HCT116 (cell line): ENCODE measurements at regions not wholly inside any gene's neighbourhood (a gene's known extent, or its start where the extent isn't known, plus 50 kb on each side); places are given as distances from the start of the nearest gene placed in this dataset.

Experiments
- ATAC-seq: fragments of 200-7000 bp; cut with Tn5 transposase; 2 replicates; pipeline ENCODE4 v1.9.1; 2020; ENCODE audit warnings: mild to moderate bottlenecking, moderate library complexity
- BruUV-seq: library from RNA; stranded (reverse); fragments of 400-500 nt; replicated peaks from 2 replicates; lab custom pipeline; 2021; lab: Mats Ljungman, UMichigan
- CTCF ChIA-PET: fragments of 300-600 bp; sonication (Branson Sonifier 250); formaldehyde crosslinking; loops from one replicate; lab custom pipeline; 2021; ENCODE audit warnings: antibody characterized with exemption; lab: Charles Lee
- POLR2A ChIA-PET: fragments of 300-600, 350-600 bp; sonication (Branson Sonifier 250); formaldehyde crosslinking; loops from one replicate; lab custom pipeline; 2021; ENCODE audit warnings: antibody characterized with exemption; lab: Charles Lee
- RAD21 ChIA-PET, 2 experiments: fragments of 300-600 bp; sonication (Branson Sonifier 250); formaldehyde crosslinking; loops; one replicate each; lab custom pipeline; 2023; ENCODE audit warnings: low total read pairs in 2 of 2; ENCODE audit not compliant: uncharacterized antibody in 2 of 2, unreplicated experiment in 2 of 2, low non-redundant PET in 1 of 2; lab: Charles Lee
- DNase-seq: peaks from one replicate; pipeline ENCODE4 v3.0.0-alpha.2; 2010; ENCODE audit warnings: low read depth, low spot score
- H2AFZ ChIP-seq: fragments of 200-600 bp; shearing (Covaris generic), sonication (generic); 2 replicates; pipeline ENCODE4 v1.6.1; 2017; ENCODE audit warnings: low read depth, mixed run types, mixed read lengths, antibody characterized with exemption, low read length; ENCODE audit not compliant: poor library complexity, severe bottlenecking
- H3K27ac ChIP-seq: 2 replicates; pipeline ENCODE4 v1.5.1; 2012; ENCODE audit warnings: low read depth, low read length
- H3K27me3 ChIP-seq: fragments of 200-600 bp; sonication (generic); 2 replicates; pipeline ENCODE4 v1.6.1; 2016; ENCODE audit warnings: mixed run types, low read length, mixed read lengths; ENCODE audit not compliant: insufficient read depth
- H3K36me3 ChIP-seq, 2 experiments: fragments of 200-500 bp in 1 of 2; fragments of 200-600 bp in 1 of 2; sonication (Bioruptor generic) in 1 of 2; sonication (generic) in 1 of 2; 2 replicates each; pipeline versions ENCODE4 v1.5.1 to v1.6.1; 2014 to 2016; ENCODE audit warnings: low read length in 2 of 2, inconsistent platforms in 1 of 2, mixed read lengths in 1 of 2, mixed run types in 1 of 2; ENCODE audit not compliant: insufficient read depth in 2 of 2, control insufficient read depth in 1 of 2
- H3K4me1 ChIP-seq, 2 experiments: fragments of 200-600 bp in 1 of 2; sonication (generic) in 1 of 2; 2 replicates each; pipeline versions ENCODE4 v1.5.1 to v1.6.1; 2012 to 2017; ENCODE audit warnings: low read length in 2 of 2, inconsistent platforms in 1 of 2, mild to moderate bottlenecking in 1 of 2, mixed read lengths in 1 of 2, mixed run types in 1 of 2, moderate library complexity in 1 of 2; ENCODE audit not compliant: insufficient read depth in 2 of 2, control insufficient read depth in 1 of 2
- H3K4me2 ChIP-seq: fragments of 200-600 bp; sonication (generic); 2 replicates; pipeline ENCODE4 v1.6.1; 2017; ENCODE audit warnings: mixed run types, low read length, mixed read lengths
- H3K4me3 ChIP-seq, 2 experiments: fragments of 200-600 bp in 1 of 2; sonication (generic) in 1 of 2; replicated peaks in 1 of 2; 2 replicates each; pipeline ENCODE4 v1.5.1; 2011 to 2016; ENCODE audit warnings: low read length in 2 of 2, control low read depth in 1 of 2, low read depth in 1 of 2, mild to moderate bottlenecking in 1 of 2, mixed read lengths in 1 of 2, mixed run types in 1 of 2
- H3K79me2 ChIP-seq: fragments of 200-600 bp; sonication (generic); 2 replicates; pipeline ENCODE4 v1.6.1; 2017; ENCODE audit warnings: mild to moderate bottlenecking, mixed run types, low read length, moderate library complexity, mixed read lengths; ENCODE audit not compliant: insufficient read depth
- H3K9ac ChIP-seq: fragments of 200-600 bp; sonication (generic); 2 replicates; pipeline ENCODE4 v1.6.1; 2016; ENCODE audit warnings: low read length, mixed read lengths
- H3K9me2 ChIP-seq: fragments of 200-600 bp; sonication (generic), shearing (Covaris generic); 2 replicates; pipeline ENCODE4 v1.6.1; 2017; ENCODE audit warnings: mixed run types, mild to moderate bottlenecking, moderate library complexity; ENCODE audit not compliant: insufficient read depth
- H3K9me3 ChIP-seq, 2 experiments: fragments of 200-500 bp in 1 of 2; fragments of 200-600 bp in 1 of 2; sonication (Bioruptor generic) in 1 of 2; sonication (generic) in 1 of 2; 2 replicates each; pipeline ENCODE4 v1.6.1; 2014 to 2017; ENCODE audit warnings: low read length in 2 of 2, mixed read lengths in 2 of 2, inconsistent platforms in 1 of 2, low read depth in 1 of 2, mild to moderate bottlenecking in 1 of 2, mixed run types in 1 of 2, moderate library complexity in 1 of 2; ENCODE audit not compliant: control insufficient read depth in 1 of 2, insufficient read depth in 1 of 2
- H4K20me1 ChIP-seq: fragments of 200-600 bp; sonication (generic), shearing (Covaris generic); 2 replicates; pipeline ENCODE4 v1.6.1; 2017; ENCODE audit warnings: mixed run types, mild to moderate bottlenecking, moderate library complexity; ENCODE audit not compliant: insufficient read depth
- CBX3 ChIP-seq: IDR thresholded peaks from 2 replicates; pipeline ENCODE4 v1.6.1; 2012; ENCODE audit warnings: low read depth
- CTCF ChIP-seq, 3 experiments: fragments of 200-600 bp in 1 of 3; sonication (generic) in 1 of 3; IDR thresholded peaks in 2 of 3; conservative IDR thresholded peaks in 1 of 3; 2 replicates each; pipeline ENCODE4 v1.5.1; 2012 to 2017; ENCODE audit warnings: low read depth in 2 of 3, low read length in 2 of 3, antibody characterized with exemption in 1 of 3, borderline replicate concordance in 1 of 3, control low read depth in 1 of 3, mild to moderate bottlenecking in 1 of 3, mixed read lengths in 1 of 3, mixed run types in 1 of 3, moderate library complexity in 1 of 3; ENCODE audit not compliant: insufficient read depth in 1 of 3
- EGR1 ChIP-seq: IDR thresholded peaks from 2 replicates; pipeline ENCODE4 v1.6.1; 2012; ENCODE audit warnings: low read depth
- EZH2 ChIP-seq: fragments of 200-600 bp; sonication (generic); IDR thresholded peaks from 2 replicates; pipeline ENCODE4 v1.6.1; 2017; ENCODE audit warnings: antibody characterized with exemption, mixed run types
- MAX ChIP-seq: IDR thresholded peaks from 2 replicates; pipeline ENCODE4 v1.6.1; 2012
- POLR2A ChIP-seq: IDR thresholded peaks from 2 replicates; pipeline ENCODE4 v1.7.0; 2011; ENCODE audit warnings: borderline replicate concordance; ENCODE audit not compliant: insufficient read depth, insufficient read length; ENCODE audit errors: extremely low read depth
- POLR2AphosphoS5 ChIP-seq: IDR thresholded peaks from 2 replicates; pipeline ENCODE4 v1.6.1; 2011; ENCODE audit warnings: mild to moderate bottlenecking, low read depth, low read length, moderate library complexity
- YY1 ChIP-seq: IDR thresholded peaks from 2 replicates; pipeline ENCODE4 v1.6.1; 2011; ENCODE audit warnings: low read length, low read depth, moderate library complexity, mild to moderate bottlenecking; ENCODE audit not compliant: insufficient replicate concordance; ENCODE audit errors: extremely low read depth
- ZFX ChIP-seq: fragments of 450-650 bp; IDR thresholded peaks from 2 replicates; pipeline ENCODE4 v1.6.1; 2017
- intact Hi-C: fragments of 100-400 bp; cut with micrococcal nuclease; formaldehyde crosslinking; loops from 2 replicates; pipeline ENCODE4 v1.10.0; 2022
- TF ChIP-seq, protein P1 (sequence below): IDR thresholded peaks from 2 replicates; pipeline ENCODE4 v1.6.1; 2011; ENCODE audit warnings: mild to moderate bottlenecking, low read length, moderate library complexity; ENCODE audit not compliant: insufficient replicate concordance; ENCODE audit errors: extremely low read depth

GRCh38 chr4:62135565-62136156, 935.5 kb downstream of the ADGRL3 start (continued):
- no peak for TF ChIP-seq CTCF (IDR thresholded peaks at IDR 0.05 in 2 of 3, conservative IDR thresholded peaks at IDR 0.05 in 1 of 3; ENCODE audit: borderline replicate concordance in 1 of 3, insufficient read depth in 1 of 3, low read depth in 2 of 3, low read length in 2 of 3)
- TF ChIP-seq YY1 = no peak

- no peaks in the 10 kb centered on the region for H3K9me2 ChIP-seq
These were observed 933.9 kb downstream of the ADGRL3 start for GRCh38 chr4:62133977-62134376.

More at GRCh38 chr4:62133977-62134376, 933.9 kb downstream of the ADGRL3 start:
- peaks cover 18 to 29% of the 10 kb centered on the region in 2 experiments; a peak in 3 of 4 replicates for H3K9me3 ChIP-seq
- CTCF ChIA-PET = no interaction called here
- POLR2A ChIA-PET = no interaction called here
- H3K27ac ChIP-seq = no peak overlapping the region
- H4K20me1 ChIP-seq = no peaks in the 10 kb centered on the region
- H3K4me1 ChIP-seq = no peaks in the 10 kb centered on the region; a peak in 1 of 4 replicates
- no TSS peak for BruUV-seq
- DNase-seq = no peak
- intact Hi-C loops = no loop called here
- H3K27me3 ChIP-seq = no peaks in the 10 kb centered on the region
- TF ChIP-seq CBX3 = no peak
- no peak for TF ChIP-seq MAX
- TF ChIP-seq YY1 = no peak
- TF ChIP-seq POLR2AphosphoS5 = no peak
- no peak for TF ChIP-seq CTCF (IDR thresholded peaks at IDR 0.05 in 2 of 3, conservative IDR thresholded peaks at IDR 0.05 in 1 of 3; ENCODE audit: borderline replicate concordance in 1 of 3, insufficient read depth in 1 of 3, low read depth in 2 of 3, low read length in 2 of 3)
- TF ChIP-seq, protein P1, sequence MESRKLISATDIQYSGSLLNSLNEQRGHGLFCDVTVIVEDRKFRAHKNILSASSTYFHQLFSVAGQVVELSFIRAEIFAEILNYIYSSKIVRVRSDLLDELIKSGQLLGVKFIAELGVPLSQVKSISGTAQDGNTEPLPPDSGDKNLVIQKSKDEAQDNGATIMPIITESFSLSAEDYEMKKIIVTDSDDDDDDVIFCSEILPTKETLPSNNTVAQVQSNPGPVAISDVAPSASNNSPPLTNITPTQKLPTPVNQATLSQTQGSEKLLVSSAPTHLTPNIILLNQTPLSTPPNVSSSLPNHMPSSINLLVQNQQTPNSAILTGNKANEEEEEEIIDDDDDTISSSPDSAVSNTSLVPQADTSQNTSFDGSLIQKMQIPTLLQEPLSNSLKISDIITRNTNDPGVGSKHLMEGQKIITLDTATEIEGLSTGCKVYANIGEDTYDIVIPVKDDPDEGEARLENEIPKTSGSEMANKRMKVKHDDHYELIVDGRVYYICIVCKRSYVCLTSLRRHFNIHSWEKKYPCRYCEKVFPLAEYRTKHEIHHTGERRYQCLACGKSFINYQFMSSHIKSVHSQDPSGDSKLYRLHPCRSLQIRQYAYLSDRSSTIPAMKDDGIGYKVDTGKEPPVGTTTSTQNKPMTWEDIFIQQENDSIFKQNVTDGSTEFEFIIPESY = no peak
- TF ChIP-seq EGR1 = no peak
- TF ChIP-seq EZH2 = no peak
- no peak for TF ChIP-seq ZFX
- TF ChIP-seq POLR2A = no peak
- H3K9ac ChIP-seq = no peak overlapping the region
- H2AFZ ChIP-seq = no peak overlapping the region
- no peak overlapping the region for H3K4me3 ChIP-seq
- RAD21 ChIA-PET = no interaction called here
- no peak overlapping the region for H3K4me2 ChIP-seq
- H3K36me3 ChIP-seq = no peaks in the 10 kb centered on the region
- H3K79me2 ChIP-seq = no peaks in the 10 kb centered on the region
- ATAC-seq = no peak
